Neural progenitor cell (in vitro differentiated cells): ENCODE measurements at regions not wholly inside any gene's neighbourhood (a gene's known extent, or its start where the extent isn't known, plus 50 kb on each side); places are given as distances from the start of the nearest gene placed in this dataset.

Experiments
- DNase-seq: peaks from one replicate; pipeline ENCODE4 v3.0.0-alpha.2; 2016; ENCODE audit warnings: low spot score
- H2AFZ ChIP-seq: fragments of 200-600 bp; sonication (generic); replicated peaks from 2 replicates; pipeline ENCODE4 v1.6.1; 2016; ENCODE audit warnings: antibody characterized with exemption
- H3F3A ChIP-seq: fragments of 200-600 bp; sonication (generic); 2 replicates; pipeline ENCODE4 v1.6.1; 2016; ENCODE audit warnings: antibody characterized with exemption, low read depth
- H3K27ac ChIP-seq: fragments of 200-600 bp; sonication (generic); 2 replicates; pipeline ENCODE4 v1.5.1; 2016; ENCODE audit warnings: mild to moderate bottlenecking
- H3K27me3 ChIP-seq: fragments of 200-600 bp; sonication (generic); 2 replicates; pipeline ENCODE4 v1.6.1; 2016; ENCODE audit warnings: mild to moderate bottlenecking, moderate library complexity
- H3K36me3 ChIP-seq: fragments of 200-600 bp; sonication (generic); 2 replicates; pipeline ENCODE4 v1.5.1; 2016
- H3K4me1 ChIP-seq: fragments of 200-600 bp; sonication (generic); 2 replicates; pipeline ENCODE4 v1.6.1; 2016; ENCODE audit warnings: mixed run types
- H3K4me2 ChIP-seq: fragments of 200-600 bp; sonication (generic); 2 replicates; pipeline ENCODE4 v1.6.1; 2016
- H3K4me3 ChIP-seq: fragments of 200-600 bp; sonication (generic); 2 replicates; pipeline ENCODE4 v1.5.1; 2016
- H3K79me2 ChIP-seq: fragments of 200-600 bp; sonication (generic); 2 replicates; pipeline ENCODE4 v1.6.1; 2016; ENCODE audit warnings: low read depth
- H3K9ac ChIP-seq: fragments of 200-600 bp; sonication (generic); 2 replicates; pipeline ENCODE4 v1.6.1; 2016
- H3K9me3 ChIP-seq: fragments of 200-600 bp; sonication (generic); 2 replicates; pipeline ENCODE4 v1.5.1; 2016; ENCODE audit warnings: low read depth
- H4K20me1 ChIP-seq: fragments of 200-600 bp; sonication (generic); 2 replicates; pipeline ENCODE4 v1.6.1; 2016; ENCODE audit warnings: low read depth
- H3K27ac Mint-ChIP-seq: 3 replicates; pipeline ENCODE4 v1.8.0; 2021; ENCODE audit warnings: mixed read lengths
- H3K27me3 Mint-ChIP-seq: 2 replicates; pipeline ENCODE4 v1.8.0; 2022; ENCODE audit warnings: low read depth, mild to moderate bottlenecking, inconsistent platforms, moderate library complexity, mixed read lengths; ENCODE audit not compliant: insufficient read depth
- H3K36me3 Mint-ChIP-seq: 3 replicates; pipeline ENCODE4 v1.8.0; 2021; ENCODE audit warnings: mixed read lengths
- H3K4me1 Mint-ChIP-seq: 3 replicates; pipeline ENCODE4 v1.8.0; 2021; ENCODE audit warnings: mixed read lengths
- H3K4me3 Mint-ChIP-seq: 3 replicates; pipeline ENCODE4 v1.8.0; 2021; ENCODE audit warnings: mild to moderate bottlenecking, moderate library complexity, mixed read lengths
- H3K9me3 Mint-ChIP-seq: 3 replicates; pipeline ENCODE4 v1.8.0; 2020; ENCODE audit warnings: mixed read lengths
- CTCF ChIP-seq: fragments of 200-600 bp; sonication (generic); IDR thresholded peaks from 2 replicates; pipeline ENCODE4 v1.5.1; 2017; ENCODE audit warnings: antibody characterized with exemption, mild to moderate bottlenecking
- EZH2 ChIP-seq: fragments of 200-600 bp; sonication (generic); IDR thresholded peaks from 2 replicates; pipeline ENCODE4 v1.6.1; 2017; ENCODE audit warnings: antibody characterized with exemption, mild to moderate bottlenecking, moderate library complexity
- EZH2phosphoT487 ChIP-seq: fragments of 200-600 bp; sonication (generic); IDR thresholded peaks from 2 replicates; pipeline ENCODE4 v1.6.1; 2017; ENCODE audit warnings: antibody characterized with exemption

- Histone ChIP-seq H3F3A (no peaks in the 10 kb centered on the region), H3K9me3 (no peaks in the 10 kb centered on the region), H3K27me3 (no peaks in the 10 kb centered on the region), H3K36me3 (no peaks in the 10 kb centered on the region), H3K79me2 (no peaks in the 10 kb centered on the region), H3K4me3 (no peak overlapping the region), H3K27ac (no peak overlapping the region), H3K4me1 (no peaks in the 10 kb centered on the region), H3K9ac (no peak overlapping the region), H4K20me1 (no peaks in the 10 kb centered on the region), H2AFZ (no peak overlapping the region), H3K4me2 (no peak overlapping the region)
- Mint-ChIP-seq H3K9me3 (no peaks in the 10 kb centered on the region), H3K27me3 (no peaks in the 10 kb centered on the region), H3K36me3 (no peaks in the 10 kb centered on the region), H3K27ac (no peak overlapping the region), H3K4me3 (no peak overlapping the region), H3K4me1 (no peaks in the 10 kb centered on the region)
- DNase-seq = no peak
- TF ChIP-seq EZH2phosphoT487 = no peak
- no peak for TF ChIP-seq EZH2
- TF ChIP-seq CTCF = no peak
These were observed 291.6 kb upstream of the PLSCR5 start for GRCh38 chr3:146896711-146897110.

DNA sequence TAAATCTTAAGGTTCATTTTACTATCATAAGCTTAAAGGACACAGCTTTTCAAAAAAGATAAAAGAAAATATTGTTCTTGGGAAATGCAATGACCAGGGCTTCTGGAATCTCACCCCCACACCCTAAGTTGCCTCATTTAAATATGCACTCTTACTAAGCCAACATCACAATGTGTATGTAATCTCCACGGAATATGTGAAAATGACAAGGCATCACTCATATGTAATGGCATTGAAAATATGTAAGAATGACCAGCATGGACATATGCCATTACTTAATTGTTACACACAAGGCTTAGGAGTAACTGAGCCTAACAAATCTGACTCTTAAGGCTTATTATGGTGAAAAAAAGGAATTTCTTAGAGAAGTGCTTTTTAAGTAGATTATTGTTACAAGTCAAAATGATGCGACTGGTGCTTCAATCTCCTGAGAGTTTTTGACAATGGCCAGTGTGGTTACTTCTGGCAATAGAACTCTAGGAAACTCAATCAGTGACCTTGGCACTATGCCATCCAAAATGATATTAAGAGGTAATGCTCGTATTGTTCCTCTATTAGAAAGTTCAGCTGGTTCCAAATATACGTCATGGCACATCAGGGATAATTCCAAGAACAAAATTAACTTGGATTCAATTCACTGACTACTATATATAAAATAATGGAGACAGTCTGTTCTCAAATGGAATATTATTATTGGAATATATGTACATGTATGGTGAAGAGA lies 290.0 kb upstream of the PLSCR5 start:
- Mint-ChIP-seq H3K27me3 (no peaks in the 10 kb centered on the region), H3K4me1 (no peaks in the 10 kb centered on the region), H3K4me3 (no peak overlapping the region), H3K36me3 (no peaks in the 10 kb centered on the region), H3K9me3 (no peaks in the 10 kb centered on the region), H3K27ac (no peak overlapping the region)
- no peaks in the 10 kb centered on the region for H3F3A ChIP-seq
- no peaks in the 10 kb centered on the region for H3K9me3 ChIP-seq
- H3K9ac ChIP-seq = no peak overlapping the region
- H3K4me3 ChIP-seq = no peak overlapping the region
- H3K79me2 ChIP-seq = no peaks in the 10 kb centered on the region
- no peak for DNase-seq
- H3K4me2 ChIP-seq = no peak overlapping the region
- TF ChIP-seq EZH2phosphoT487 (no peak), EZH2 (no peak), CTCF (no peak)
- H3K4me1 ChIP-seq = no peaks in the 10 kb centered on the region
- no peaks in the 10 kb centered on the region for H3K36me3 ChIP-seq
- H3K27ac ChIP-seq = no peak overlapping the region
- no peaks in the 10 kb centered on the region for H3K27me3 ChIP-seq
- no peak overlapping the region for H2AFZ ChIP-seq
- H4K20me1 ChIP-seq = no peaks in the 10 kb centered on the region

DNA sequence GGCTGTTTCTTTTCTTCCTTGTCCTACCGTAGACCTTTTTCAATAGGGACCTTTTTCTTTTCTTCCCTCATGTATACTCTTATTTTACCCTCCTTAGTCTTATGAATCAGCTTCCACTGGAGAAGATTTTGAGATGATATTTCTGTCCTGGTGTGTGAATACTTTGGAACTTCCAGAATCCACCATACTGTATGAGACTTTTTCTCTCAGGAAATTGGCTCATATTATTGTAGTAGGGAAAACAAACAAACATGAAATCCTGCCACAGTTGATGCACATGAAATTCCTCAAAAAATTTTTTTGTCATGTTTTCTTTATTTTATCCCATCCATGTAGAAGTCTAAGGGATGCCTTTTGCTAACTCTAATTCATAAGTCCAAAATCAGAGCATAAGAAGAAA lies 289.3 kb upstream of the PLSCR5 start:
- Histone ChIP-seq H3K36me3 (no peaks in the 10 kb centered on the region), H3K4me3 (no peak overlapping the region), H3F3A (no peaks in the 10 kb centered on the region), H3K79me2 (no peaks in the 10 kb centered on the region), H3K27me3 (no peaks in the 10 kb centered on the region), H3K9me3 (no peaks in the 10 kb centered on the region), H3K4me2 (no peak overlapping the region), H3K27ac (no peak overlapping the region), H3K9ac (no peak overlapping the region), H4K20me1 (no peaks in the 10 kb centered on the region), H2AFZ (no peak overlapping the region), H3K4me1 (no peaks in the 10 kb centered on the region)
- no peak overlapping the region for H3K27ac Mint-ChIP-seq
- no peaks in the 10 kb centered on the region for H3K4me1 Mint-ChIP-seq
- TF ChIP-seq CTCF (no peak), EZH2phosphoT487 (no peak)
- DNase-seq = no peak
- no peaks in the 10 kb centered on the region for H3K36me3 Mint-ChIP-seq
- H3K9me3 Mint-ChIP-seq = no peaks in the 10 kb centered on the region
- no peak overlapping the region for H3K4me3 Mint-ChIP-seq
- H3K27me3 Mint-ChIP-seq = no peaks in the 10 kb centered on the region
